ENCODE measurements at regions not wholly inside any gene's neighbourhood (a gene's known extent, or its start where the extent isn't known, plus 50 kb on each side); places are given as distances from the start of the nearest gene placed in this dataset.
"Not testable (repeated sequence)": the region's sequence is repeated elsewhere in the genome, so short reads cannot be mapped to it uniquely, and the experiment has no call there.

- no peak for DNase-seq
These were observed 372.5 kb upstream of the KLHL29 start for GRCh38 chr2:23012499-23012898.

- no peak for DNase-seq
These were observed 369.3 kb upstream of the KLHL29 start for GRCh38 chr2:23015651-23016200.

- no peak for DNase-seq
These were observed 365.5 kb upstream of the KLHL29 start for GRCh38 chr2:23019476-23019875.

- DNase-seq, result no peak
These were observed 364.3 kb upstream of the KLHL29 start for GRCh38 chr2:23020659-23021058.

- DNase-seq, result no peak
These were observed 363.5 kb upstream of the KLHL29 start for GRCh38 chr2:23021311-23022120.

GRCh38 chr2:23023722-23024121, 361.3 kb upstream of the KLHL29 start:
- DNase-seq, result no peak

GRCh38 chr2:23026671-23027070, 358.3 kb upstream of the KLHL29 start:
- DNase-seq, result no peak

GRCh38 chr2:23027396-23027795, 357.6 kb upstream of the KLHL29 start:
- no peak for DNase-seq

GRCh38 chr2:23028106-23028505, 356.9 kb upstream of the KLHL29 start:
- no peak for DNase-seq

- DNase-seq, result no peak
These were observed 355.9 kb upstream of the KLHL29 start for GRCh38 chr2:23029111-23029510.

GRCh38 chr2:23029951-23030350, 355.0 kb upstream of the KLHL29 start:
- no peak for DNase-seq

- no peak for DNase-seq
These were observed 350.0 kb upstream of the KLHL29 start for GRCh38 chr2:23034996-23035395.

- no peak for DNase-seq
These were observed 348.4 kb upstream of the KLHL29 start for GRCh38 chr2:23036629-23037028.

GRCh38 chr2:23037596-23037995, 347.4 kb upstream of the KLHL29 start:
- DNase-seq, result no peak

GRCh38 chr2:23041443-23041842, 343.5 kb upstream of the KLHL29 start:
- DNase-seq, result no peak

GRCh38 chr2:23042216-23042906, 342.6 kb upstream of the KLHL29 start:
- DNase-seq, result no peak

GRCh38 chr2:23050388-23050787, 334.6 kb upstream of the KLHL29 start:
- no peak for DNase-seq

GRCh38 chr2:23053601-23054000, 331.4 kb upstream of the KLHL29 start:
- no peak for DNase-seq

- DNase-seq, result peak; percentile 8 to 77
These were observed 329.7 kb upstream of the KLHL29 start for GRCh38 chr2:23055251-23055650.

GRCh38 chr2:23056846-23057245, 328.1 kb upstream of the KLHL29 start:
- not testable (repeated sequence) for DNase-seq

- no peak for DNase-seq
These were observed 326.5 kb upstream of the KLHL29 start for GRCh38 chr2:23058435-23058834.

GRCh38 chr2:23065210-23065609, 319.8 kb upstream of the KLHL29 start:
- no peak for DNase-seq

- no peak for DNase-seq
These were observed 319.0 kb upstream of the KLHL29 start for GRCh38 chr2:23065936-23066335.

- DNase-seq, result no peak
These were observed 318.3 kb upstream of the KLHL29 start for GRCh38 chr2:23066686-23067085.

Measured in NCI-H524 (cell line).